ENCODE measurements at regions not wholly inside any gene's neighbourhood (a gene's known extent, or its start where the extent isn't known, plus 50 kb on each side); places are given as distances from the start of the nearest gene placed in this dataset.

- TF ChIP-seq, protein P1, sequence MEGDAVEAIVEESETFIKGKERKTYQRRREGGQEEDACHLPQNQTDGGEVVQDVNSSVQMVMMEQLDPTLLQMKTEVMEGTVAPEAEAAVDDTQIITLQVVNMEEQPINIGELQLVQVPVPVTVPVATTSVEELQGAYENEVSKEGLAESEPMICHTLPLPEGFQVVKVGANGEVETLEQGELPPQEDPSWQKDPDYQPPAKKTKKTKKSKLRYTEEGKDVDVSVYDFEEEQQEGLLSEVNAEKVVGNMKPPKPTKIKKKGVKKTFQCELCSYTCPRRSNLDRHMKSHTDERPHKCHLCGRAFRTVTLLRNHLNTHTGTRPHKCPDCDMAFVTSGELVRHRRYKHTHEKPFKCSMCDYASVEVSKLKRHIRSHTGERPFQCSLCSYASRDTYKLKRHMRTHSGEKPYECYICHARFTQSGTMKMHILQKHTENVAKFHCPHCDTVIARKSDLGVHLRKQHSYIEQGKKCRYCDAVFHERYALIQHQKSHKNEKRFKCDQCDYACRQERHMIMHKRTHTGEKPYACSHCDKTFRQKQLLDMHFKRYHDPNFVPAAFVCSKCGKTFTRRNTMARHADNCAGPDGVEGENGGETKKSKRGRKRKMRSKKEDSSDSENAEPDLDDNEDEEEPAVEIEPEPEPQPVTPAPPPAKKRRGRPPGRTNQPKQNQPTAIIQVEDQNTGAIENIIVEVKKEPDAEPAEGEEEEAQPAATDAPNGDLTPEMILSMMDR (IDR thresholded peaks at IDR 0.05; ENCODE audit: poor library complexity): no peak
- no peak for TF ChIP-seq EZH2 (IDR thresholded peaks at IDR 0.05; ENCODE audit: borderline replicate concordance)
- TF ChIP-seq EZH2phosphoT487 (IDR thresholded peaks at IDR 0.05; ENCODE audit: low read depth, severe bottlenecking, unreplicated experiment): no peak
These were observed 82.8 kb upstream of the ST6GALNAC5 start for GRCh38 chr1:76784502-76784901.
